H9 (cell line): ENCODE measurements at regions not wholly inside any gene's neighbourhood (a gene's known extent, or its start where the extent isn't known, plus 50 kb on each side); places are given as distances from the start of the nearest gene placed in this dataset.

ENCODE experiments used
- DNase-seq: peaks from one replicate; pipeline ENCODE4 v3.0.0-alpha.2; 2017
- H2AFZ ChIP-seq: one replicate; pipeline ENCODE4 v1.6.1; 2013; ENCODE audit warnings: mild to moderate bottlenecking, low read length, control low read depth, moderate library complexity
- H2AK5ac ChIP-seq: 2 replicates; pipeline ENCODE4 v1.6.1; 2013; ENCODE audit warnings: low read length, control low read depth, mixed read lengths; ENCODE audit not compliant: insufficient read length
- H2BK120ac ChIP-seq: one replicate; pipeline ENCODE4 v1.6.1; 2013; ENCODE audit warnings: low read depth, mild to moderate bottlenecking, low read length, control low read depth, inconsistent platforms; ENCODE audit not compliant: poor library complexity, severe bottlenecking
- H2BK12ac ChIP-seq: 2 replicates; pipeline ENCODE4 v1.6.1; 2013; ENCODE audit warnings: low read length, control low read depth, mixed read lengths, low read depth; ENCODE audit not compliant: insufficient read length
- H2BK15ac ChIP-seq: 2 replicates; pipeline ENCODE4 v1.6.1; 2013; ENCODE audit warnings: low read depth, low read length, control low read depth
- H2BK20ac ChIP-seq: one replicate; pipeline ENCODE4 v1.6.1; 2013; ENCODE audit warnings: low read depth, mild to moderate bottlenecking, low read length, control low read depth, inconsistent platforms; ENCODE audit not compliant: poor library complexity, severe bottlenecking
- H2BK5ac ChIP-seq: 2 replicates; pipeline ENCODE4 v1.6.1; 2013; ENCODE audit warnings: low read length, control low read depth, mixed read lengths; ENCODE audit not compliant: insufficient read length
- H3K14ac ChIP-seq: 2 replicates; pipeline ENCODE4 v1.6.1; 2013; ENCODE audit warnings: low read length, control low read depth; ENCODE audit not compliant: insufficient read depth
- H3K18ac ChIP-seq: 2 replicates; pipeline ENCODE4 v1.6.1; 2013; ENCODE audit warnings: low read depth, mild to moderate bottlenecking, mixed read lengths, low read length, control low read depth; ENCODE audit not compliant: insufficient read length
- H3K23ac ChIP-seq: 2 replicates; pipeline ENCODE4 v1.6.1; 2013; ENCODE audit warnings: low read length, control low read depth, mixed read lengths, low read depth; ENCODE audit not compliant: insufficient read length
- H3K23me2 ChIP-seq: 2 replicates; pipeline ENCODE4 v1.6.1; 2013; ENCODE audit warnings: low read depth, mild to moderate bottlenecking, mixed read lengths, low read length, control low read depth; ENCODE audit not compliant: insufficient read length, poor library complexity, severe bottlenecking
- H3K27ac ChIP-seq: 2 replicates; pipeline ENCODE4 v1.5.1; 2013; ENCODE audit warnings: low read length, control low read depth, mixed read lengths, low read depth; ENCODE audit not compliant: insufficient read length
- H3K27me3 ChIP-seq: 2 replicates; pipeline ENCODE4 v1.6.1; 2013; ENCODE audit warnings: low read length, control low read depth, inconsistent platforms; ENCODE audit not compliant: insufficient read depth
- H3K4ac ChIP-seq: 2 replicates; pipeline ENCODE4 v1.6.1; 2013; ENCODE audit warnings: low read depth, mild to moderate bottlenecking, control low read depth, inconsistent platforms, low read length, moderate library complexity
- H3K4me1 ChIP-seq: 2 replicates; pipeline ENCODE4 v1.6.1; 2013; ENCODE audit warnings: low read length, control low read depth, inconsistent platforms; ENCODE audit not compliant: insufficient read depth
- H3K4me2 ChIP-seq: 2 replicates; pipeline ENCODE4 v1.6.1; 2013; ENCODE audit warnings: low read length, control low read depth, mixed read lengths; ENCODE audit not compliant: insufficient read length, insufficient read depth
- H3K56ac ChIP-seq: 2 replicates; pipeline ENCODE4 v1.6.1; 2013; ENCODE audit warnings: low read depth, mild to moderate bottlenecking, mixed read lengths, low read length, control low read depth; ENCODE audit not compliant: insufficient read length
- H3K79me1 ChIP-seq: 2 replicates; pipeline ENCODE4 v1.6.1; 2013; ENCODE audit warnings: low read depth, mild to moderate bottlenecking, moderate library complexity, low read length, control low read depth, inconsistent platforms; ENCODE audit not compliant: insufficient read depth, poor library complexity, severe bottlenecking
- H3K79me2 ChIP-seq: 2 replicates; pipeline ENCODE4 v1.6.1; 2013; ENCODE audit warnings: low read length, control low read depth, inconsistent platforms; ENCODE audit not compliant: insufficient read depth
- H3K9ac ChIP-seq: 2 replicates; pipeline ENCODE4 v1.6.1; 2013; ENCODE audit warnings: low read length, control low read depth, mixed read lengths; ENCODE audit not compliant: insufficient read length; ENCODE audit errors: extremely low read depth
- H3K9me3 ChIP-seq: one replicate; pipeline ENCODE4 v1.6.1; 2013; ENCODE audit warnings: low read depth, low read length, inconsistent platforms; ENCODE audit not compliant: control insufficient read depth
- H3T11ph ChIP-seq: one replicate; pipeline ENCODE4 v1.6.1; 2013; ENCODE audit warnings: mild to moderate bottlenecking, low read length, control low read depth, inconsistent platforms
- H4K20me1 ChIP-seq: one replicate; pipeline ENCODE4 v1.6.1; 2013; ENCODE audit not compliant: control insufficient read depth, insufficient read length, insufficient read depth
- H4K5ac ChIP-seq: 2 replicates; pipeline ENCODE4 v1.6.1; 2013; ENCODE audit warnings: low read depth, mild to moderate bottlenecking, mixed read lengths, low read length, control low read depth; ENCODE audit not compliant: insufficient read length
- H4K8ac ChIP-seq: replicated peaks from 2 replicates; pipeline ENCODE4 v1.6.1; 2013; ENCODE audit warnings: low read length, control low read depth, mixed read lengths, low read depth; ENCODE audit not compliant: insufficient read length
- H4K91ac ChIP-seq: 2 replicates; pipeline ENCODE4 v1.6.1; 2013; ENCODE audit warnings: low read depth, mild to moderate bottlenecking, moderate library complexity, mixed read lengths, low read length, control low read depth; ENCODE audit not compliant: insufficient read length
- H3K27ac Mint-ChIP-seq, 3 experiments: 2 replicates in 2 of 3; 3 replicates in 1 of 3; pipeline ENCODE4 v1.8.0; 2020 to 2021; ENCODE audit warnings: mixed read lengths in 3 of 3, mild to moderate bottlenecking in 1 of 3, moderate library complexity in 1 of 3
- H3K27me3 Mint-ChIP-seq: 2 replicates; pipeline ENCODE4 v1.8.0; 2021; ENCODE audit warnings: low read depth, mild to moderate bottlenecking, moderate library complexity, mixed read lengths
- H3K36me3 Mint-ChIP-seq, 3 experiments: 2 replicates in 2 of 3; 3 replicates in 1 of 3; pipeline ENCODE4 v1.8.0; 2020 to 2021; ENCODE audit warnings: low read depth in 3 of 3, mixed read lengths in 3 of 3; ENCODE audit not compliant: insufficient read depth in 1 of 3
- H3K4me1 Mint-ChIP-seq, 2 experiments: 2 replicates each; pipeline ENCODE4 v1.8.0; 2020; ENCODE audit warnings: mixed read lengths in 2 of 2
- H3K4me3 Mint-ChIP-seq, 2 experiments: 2 replicates in 1 of 2; 3 replicates in 1 of 2; pipeline ENCODE4 v1.8.0; 2020 to 2021; ENCODE audit warnings: mild to moderate bottlenecking in 2 of 2, mixed read lengths in 2 of 2, moderate library complexity in 1 of 2
- H3K9me3 Mint-ChIP-seq, 2 experiments: 2 replicates in 1 of 2; 3 replicates in 1 of 2; pipeline ENCODE4 v1.8.0; 2020; ENCODE audit warnings: mild to moderate bottlenecking in 2 of 2, mixed read lengths in 2 of 2, moderate library complexity in 1 of 2
- CTCF ChIP-seq: fragments of 200-600 bp; sonication (generic); conservative IDR thresholded peaks from 3 replicates; pipeline ENCODE4 v1.8.0; 2021; ENCODE audit warnings: antibody characterized with exemption, mild to moderate bottlenecking
- WGBS: extraction: QIAGEN DNeasy Blood & Tissue Kit; methylation state at CpG from one replicate; pipeline ENCODE4 v1.1.7; 2013; ENCODE audit warnings: missing lambda C conversion rate, low lambda C conversion rate, mixed read lengths; ENCODE audit not compliant: insufficient read length; ENCODE audit errors: extremely low coverage; 5-methylcytosine and 5-hydroxymethylcytosine counted together

GRCh38 chr10:78602201-78602932 is 466.4 kb upstream of the ZMIZ1 start:
- no peaks in the 10 kb centered on the region for H3K79me2 ChIP-seq
- no peak overlapping the region for H2BK20ac ChIP-seq
- no peak overlapping the region for H3K27ac ChIP-seq
- no peak overlapping the region for H3K4me3 Mint-ChIP-seq
- 0 out of 4 replicates have a peak, but pooled peaks cover 0 to 2% of the 10 kb centered on the region in 2 experiments for H3K4me1 Mint-ChIP-seq
- H4K91ac ChIP-seq: no peak overlapping the region
- no peak overlapping the region for H3T11ph ChIP-seq
- peak; percentile 21 for DNase-seq
- H2AK5ac ChIP-seq: no peak overlapping the region
- H3K4ac ChIP-seq: no peak overlapping the region
- H3K9me3 ChIP-seq: no peaks in the 10 kb centered on the region
- no peaks in the 10 kb centered on the region for H3K36me3 Mint-ChIP-seq
- H2BK12ac ChIP-seq: no peak overlapping the region
- H2BK120ac ChIP-seq: no peak overlapping the region
- H2BK15ac ChIP-seq: no peak overlapping the region
- H3K27ac Mint-ChIP-seq: no peak overlapping the region
- no CpG with 5 or more reads among the region's 12 CpGs for whole genome bisulfite sequencing
- H3K9ac ChIP-seq: no peak overlapping the region
- no peak overlapping the region for H3K56ac ChIP-seq
- H4K5ac ChIP-seq: no peak overlapping the region
- H3K27me3 Mint-ChIP-seq: peaks cover 9% of the 10 kb centered on the region
- H3K23ac ChIP-seq: no peak overlapping the region
- H3K14ac ChIP-seq: no peak overlapping the region; the same call in 1 of the 2 replicates
- H3K79me1 ChIP-seq: no peaks in the 10 kb centered on the region
- H2BK5ac ChIP-seq: no peak overlapping the region
- H4K20me1 ChIP-seq: no peaks in the 10 kb centered on the region
- H3K27me3 ChIP-seq: no peaks in the 10 kb centered on the region
- H3K4me2 ChIP-seq: no peak overlapping the region
- H3K4me1 ChIP-seq: no peaks in the 10 kb centered on the region
- no peak overlapping the region for H3K18ac ChIP-seq
- no peak overlapping the region for H4K8ac ChIP-seq
- no peak for TF ChIP-seq CTCF
- no peak overlapping the region for H2AFZ ChIP-seq
- H3K23me2 ChIP-seq: no peaks in the 10 kb centered on the region
- no peaks in the 10 kb centered on the region for H3K9me3 Mint-ChIP-seq
